ENCODE measurements at regions not wholly inside any gene's neighbourhood (a gene's known extent, or its start where the extent isn't known, plus 50 kb on each side); places are given as distances from the start of the nearest gene placed in this dataset.

- H3K4me3 ChIP-seq = no peak overlapping the region
- no peak overlapping the region for H3K27ac ChIP-seq (replicated peaks)
- intact Hi-C loops (cut with micrococcal nuclease) = loop anchor here (10.0 kb wide), 1 partner anchor 221 kb away; no protein-coding TSS in a partner anchor
- no peak for TF ChIP-seq CTCF (IDR thresholded peaks at IDR 0.05; ENCODE audit: borderline replicate concordance)
- no peaks in the 10 kb centered on the region for H3K4me1 ChIP-seq
- no peak for DNase-seq
- no peaks in the 10 kb centered on the region for H3K36me3 ChIP-seq
- H3K9me3 ChIP-seq (replicated peaks) = no peaks in the 10 kb centered on the region
- no peaks in the 10 kb centered on the region for H3K27me3 ChIP-seq (ENCODE audit: low read depth)
Measured at GRCh38 chr11:11044137-11044855, 186.4 kb upstream of the ZBED5 start.

GRCh38 chr11:11043721-11044120 lies 185.9 kb upstream of the ZBED5 start:
- no peaks in the 10 kb centered on the region for H3K4me1 ChIP-seq
- H3K36me3 ChIP-seq = no peaks in the 10 kb centered on the region
- no peak for TF ChIP-seq CTCF (IDR thresholded peaks at IDR 0.05; ENCODE audit: borderline replicate concordance)
- no peaks in the 10 kb centered on the region for H3K27me3 ChIP-seq (ENCODE audit: low read depth)
- no peak overlapping the region for H3K4me3 ChIP-seq
- H3K27ac ChIP-seq (replicated peaks) = no peak overlapping the region
- intact Hi-C loops (cut with micrococcal nuclease) = loop anchor here (10.0 kb wide), 1 partner anchor 221 kb away; no protein-coding TSS in a partner anchor
- no peak for DNase-seq
- no peaks in the 10 kb centered on the region for H3K9me3 ChIP-seq (replicated peaks)

GRCh38 chr11:11039208-11039965 lies 181.5 kb upstream of the ZBED5 start:
- H3K4me3 ChIP-seq = no peak overlapping the region
- no peak for DNase-seq
- H3K9me3 ChIP-seq (replicated peaks) = no peaks in the 10 kb centered on the region
- intact Hi-C loops (cut with micrococcal nuclease) = no loop called here
- H3K36me3 ChIP-seq = no peaks in the 10 kb centered on the region
- H3K27ac ChIP-seq (replicated peaks) = no peak overlapping the region
- H3K4me1 ChIP-seq = no peaks in the 10 kb centered on the region
- TF ChIP-seq CTCF (IDR thresholded peaks at IDR 0.05; ENCODE audit: borderline replicate concordance) = no peak
- no peaks in the 10 kb centered on the region for H3K27me3 ChIP-seq (ENCODE audit: low read depth)

- no peaks in the 10 kb centered on the region for H3K27me3 ChIP-seq (ENCODE audit: low read depth)
- H3K4me1 ChIP-seq = no peaks in the 10 kb centered on the region
- H3K9me3 ChIP-seq (replicated peaks) = no peaks in the 10 kb centered on the region
- no peak overlapping the region for H3K27ac ChIP-seq (replicated peaks)
- no peak for TF ChIP-seq CTCF (IDR thresholded peaks at IDR 0.05; ENCODE audit: borderline replicate concordance)
- DNase-seq = no peak
- intact Hi-C loops (cut with micrococcal nuclease) = no loop called here
- H3K4me3 ChIP-seq = no peak overlapping the region
- no peaks in the 10 kb centered on the region for H3K36me3 ChIP-seq
Measured at GRCh38 chr11:11038782-11039181, 180.9 kb upstream of the ZBED5 start.

- no peak overlapping the region for H3K27ac ChIP-seq (replicated peaks)
- no peak for TF ChIP-seq CTCF (IDR thresholded peaks at IDR 0.05; ENCODE audit: borderline replicate concordance)
- no peaks in the 10 kb centered on the region for H3K36me3 ChIP-seq
- intact Hi-C loops (cut with micrococcal nuclease) = no loop called here
- H3K9me3 ChIP-seq (replicated peaks) = no peaks in the 10 kb centered on the region
- no peak for DNase-seq
- no peaks in the 10 kb centered on the region for H3K27me3 ChIP-seq (ENCODE audit: low read depth)
- no peak overlapping the region for H3K4me3 ChIP-seq
- no peaks in the 10 kb centered on the region for H3K4me1 ChIP-seq
Measured at GRCh38 chr11:11038352-11038751, 180.5 kb upstream of the ZBED5 start.
